Testis (tissue), 2 donors: ENCODE measurements at regions not wholly inside any gene's neighbourhood (a gene's known extent, or its start where the extent isn't known, plus 50 kb on each side); places are given as distances from the start of the nearest gene placed in this dataset.

ENCODE experiments used
- CTCF ChIP-seq, 3 experiments: fragments of 450-650 bp in 2 of 3; fragments of 200-600 bp in 1 of 3; sonication (generic) in 1 of 3; IDR thresholded peaks; one replicate each; pipeline ENCODE4 v1.5.1; 2016 to 2019; ENCODE audit warnings: antibody characterized with exemption in 3 of 3, mild to moderate bottlenecking in 2 of 3, moderate library complexity in 1 of 3
- POLR2A ChIP-seq: fragments of 450-650 bp; IDR thresholded peaks from one replicate; pipeline ENCODE4 v1.6.1; 2017; ENCODE audit warnings: antibody characterized with exemption, mild to moderate bottlenecking, moderate library complexity

GRCh38 chr5:92769978-92770377 is 811.0 kb downstream of the NR2F1-AS1 start:
- TF ChIP-seq CTCF (IDR thresholded peaks at IDR 0.05) (no peak), POLR2A (no peak)
